Stomach (tissue), 8 donors: ENCODE measurements at regions not wholly inside any gene's neighbourhood (a gene's known extent, or its start where the extent isn't known, plus 50 kb on each side); places are given as distances from the start of the nearest gene placed in this dataset.

Experiments
- DNase-seq, 2 donors: peaks; one replicate each; pipeline versions ENCODE4 v3.0.0 to v3.0.0-alpha.2; 2013 to 2019
- H3K27ac ChIP-seq, 5 donors: fragments of 200-600 bp in 4 of 5; sonication (generic) in 4 of 5; one replicate each; pipeline ENCODE4 v1.5.1; 2013 to 2019; ENCODE audit warnings: mild to moderate bottlenecking in 1 of 5, moderate library complexity in 1 of 5
- H3K27me3 ChIP-seq, 3 donors: fragments of 200-600 bp; sonication (generic); one replicate each; pipeline ENCODE4 v1.5.1; 2017 to 2019; ENCODE audit warnings: mixed run types in 1 of 3
- H3K36me3 ChIP-seq, 4 donors: fragments of 200-600 bp; sonication (generic); 1 replicate in 3 of 4; 2 replicates in 1 of 4; pipeline ENCODE4 v1.5.1; 2016 to 2019
- H3K4me1 ChIP-seq, 4 donors: fragments of 200-600 bp; sonication (generic); one replicate each; pipeline ENCODE4 v1.5.1; 2016 to 2019
- H3K4me3 ChIP-seq, 4 donors: fragments of 200-600 bp; sonication (generic) in 3 of 4; one replicate each; pipeline ENCODE4 v1.5.1; 2016 to 2019; ENCODE audit warnings: mild to moderate bottlenecking in 1 of 4
- H3K9me3 ChIP-seq, 4 donors: fragments of 200-600 bp; sonication (generic); one replicate each; pipeline ENCODE4 v1.5.1; 2016 to 2019
- CTCF ChIP-seq, 7 experiments: fragments of 450-650 bp in 4 of 7; fragments of 200-600 bp in 3 of 7; sonication (generic) in 3 of 7; IDR thresholded peaks; one replicate each; pipeline ENCODE4 v1.5.1; 2016 to 2019; ENCODE audit warnings: antibody characterized with exemption in 7 of 7, control low read depth in 2 of 7, mild to moderate bottlenecking in 1 of 7
- EP300 ChIP-seq: sonication (generic); formaldehyde crosslinking; IDR thresholded peaks from one replicate; pipeline ENCODE4 v1.6.1; 2017; ENCODE audit warnings: antibody characterized with exemption
- POLR2A ChIP-seq, 4 donors: fragments of 450-650 bp; IDR thresholded peaks; one replicate each; pipeline ENCODE4 v1.6.1; 2016; ENCODE audit warnings: antibody characterized with exemption in 4 of 4, control low read depth in 2 of 4, mild to moderate bottlenecking in 1 of 4, moderate library complexity in 1 of 4
- POLR2AphosphoS5 ChIP-seq, 3 donors: sonication (generic); formaldehyde crosslinking; IDR thresholded peaks; one replicate each; pipeline ENCODE4 v1.6.1; 2016; ENCODE audit warnings: antibody characterized with exemption in 3 of 3
- WGBS, 5 donors: extraction: QIAGEN DNeasy Blood & Tissue Kit in 3 of 5; methylation state at CpG; one replicate each; pipeline versions ENCODE4 v1.1.5 to v1.1.7; 2013 to 2018; 5-methylcytosine and 5-hydroxymethylcytosine counted together
- intact Hi-C: fragments of 100-400 bp; cut with DNase I; formaldehyde crosslinking; loops from one replicate; pipeline ENCODE4 v1.15.1; 2023; ENCODE audit warnings: low total_unique reads
- donor health status: healthy with polysubstance abuse.
- donor health status: Bipolar disorder and iron deficiency.
- donor health status: healthy.

- Histone ChIP-seq H3K4me1 (peaks cover 0 to 7% (median 0%) of the 10 kb centered on the region in 4 donors), H3K4me3 (no peak overlapping the region), H3K27ac (no peak overlapping the region), H3K27me3 (no peaks in the 10 kb centered on the region), H3K9me3 (no peaks in the 10 kb centered on the region), H3K36me3 (no peaks in the 10 kb centered on the region)
- intact Hi-C loops = no loop called here
- no peak for TF ChIP-seq CTCF (IDR thresholded peaks at IDR 0.05)
- no peak for DNase-seq
- WGBS, 5 donors = 86 to 94% (median 89%) methylated on average over 5 of the region's 5 CpGs
Measured at GRCh38 chr2:136375017-136375901, 257.3 kb upstream of the CXCR4 start.

- Histone ChIP-seq H3K4me1 (peaks cover 0 to 7% (median 0%) of the 10 kb centered on the region in 4 donors), H3K4me3 (no peak overlapping the region), H3K9me3 (no peaks in the 10 kb centered on the region), H3K36me3 (no peaks in the 10 kb centered on the region), H3K27me3 (no peaks in the 10 kb centered on the region), H3K27ac (no peak overlapping the region)
- DNase-seq = no peak
- TF ChIP-seq EP300 = no peak
- no peak for TF ChIP-seq CTCF (IDR thresholded peaks at IDR 0.05)
- TF ChIP-seq POLR2A (IDR thresholded peaks at IDR 0.05) = no peak
- TF ChIP-seq POLR2AphosphoS5 (IDR thresholded peaks at IDR 0.05) = no peak
- intact Hi-C loops = no loop called here
Measured at GRCh38 chr2:136373841-136374240, 255.9 kb upstream of the CXCR4 start.

- H3K27me3 ChIP-seq = no peaks in the 10 kb centered on the region
- intact Hi-C loops = no loop called here
- DNase-seq = no peak
- 36 to 59% (median 50%) methylated on average over 1 of the region's 1 CpG for WGBS, 5 donors
- peaks cover 0 to 4% (median 0%) of the 10 kb centered on the region in 4 donors for H3K4me1 ChIP-seq
- H3K9me3 ChIP-seq = no peaks in the 10 kb centered on the region
- no peaks in the 10 kb centered on the region for H3K36me3 ChIP-seq
- no peak overlapping the region for H3K4me3 ChIP-seq
- no peak overlapping the region for H3K27ac ChIP-seq
- TF ChIP-seq POLR2AphosphoS5 (IDR thresholded peaks at IDR 0.05) (no peak), CTCF (IDR thresholded peaks at IDR 0.05) (no peak), EP300 (no peak), POLR2A (IDR thresholded peaks at IDR 0.05) (no peak)
Measured at GRCh38 chr2:136373029-136373428, 255.1 kb upstream of the CXCR4 start.

GRCh38 chr2:136363900-136364299 lies 246.0 kb upstream of the CXCR4 start:
- Histone ChIP-seq H3K36me3 (no peaks in the 10 kb centered on the region), H3K27ac (no peak overlapping the region), H3K4me1 (peaks cover 0 to 9% (median 3%) of the 10 kb centered on the region in 4 donors), H3K27me3 (no peaks in the 10 kb centered on the region), H3K9me3 (peaks cover 0 to 4% (median 0%) of the 10 kb centered on the region in 4 donors), H3K4me3 (no peak overlapping the region)
- intact Hi-C loops = no loop called here
- WGBS, 5 donors = 34 to 40% (median 37%) methylated on average over 4 of the region's 4 CpGs
- TF ChIP-seq POLR2AphosphoS5 (IDR thresholded peaks at IDR 0.05) (no peak), POLR2A (IDR thresholded peaks at IDR 0.05) (no peak), EP300 (no peak), CTCF (IDR thresholded peaks at IDR 0.05) (no peak)
- peak in 1 of 2 donors; percentile 30 for DNase-seq
